Lung microvascular endothelial cell (primary cell): ENCODE measurements at regions not wholly inside any gene's neighbourhood (a gene's known extent, or its start where the extent isn't known, plus 50 kb on each side); places are given as distances from the start of the nearest gene placed in this dataset.
A peak's percentile ranks its signal among the peaks of the same experiment; 100 is the strongest.

Experiments
- DNase-seq, 2 donors: peaks; one replicate each; pipeline versions ENCODE4 v3.0.0 to v3.0.0-alpha.2; 2010; ENCODE audit warnings: low read depth in 2 of 2

DNA sequence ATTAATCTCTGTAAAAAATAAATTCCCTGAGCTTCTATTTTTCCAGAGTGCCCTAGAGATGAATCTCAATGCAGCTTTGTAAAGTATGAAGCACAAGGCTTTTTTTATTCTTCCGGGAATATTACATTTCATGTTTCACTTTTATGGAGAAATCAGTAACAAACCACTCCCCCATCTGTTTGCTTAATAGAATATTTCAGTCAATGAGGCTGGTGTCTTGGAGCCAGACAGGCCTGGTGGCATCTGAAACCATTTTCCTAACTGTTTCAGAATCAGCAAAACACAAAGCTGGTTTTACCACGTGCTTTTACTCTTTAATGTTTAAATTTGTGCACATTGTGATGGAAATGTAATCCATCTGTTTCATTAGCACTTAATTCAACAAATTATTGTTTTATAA is 400.8 kb upstream of the HSF2 start:
- DNase-seq: no peak

DNA sequence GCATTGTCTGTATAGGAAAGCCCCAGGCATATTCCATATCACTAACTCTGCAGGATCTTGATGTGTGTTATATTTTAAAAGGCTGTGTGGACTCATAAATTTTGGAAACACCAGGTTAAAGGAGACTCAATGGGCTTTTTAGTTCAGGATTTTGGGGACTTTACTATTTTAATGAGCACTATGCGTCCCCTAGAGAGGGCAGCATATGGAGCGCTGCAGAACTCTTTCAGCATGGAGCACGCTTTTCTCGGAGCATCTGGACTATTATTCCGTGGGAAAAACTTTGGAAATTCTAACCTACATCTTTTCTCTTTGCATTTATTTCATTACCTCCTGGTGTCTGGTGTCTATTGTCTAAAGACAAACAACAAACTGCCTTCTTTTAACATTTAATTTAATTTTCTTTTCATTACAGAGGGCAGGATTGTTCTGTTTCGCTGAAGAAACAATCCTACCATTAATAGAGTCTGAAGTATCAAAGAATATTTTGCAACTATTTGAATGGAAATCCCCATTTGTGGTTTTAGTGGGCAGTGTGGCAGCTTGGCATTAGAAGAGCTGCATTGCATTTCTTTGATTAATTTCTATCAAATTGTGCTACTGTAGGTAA is 399.9 kb upstream of the HSF2 start:
- DNase-seq: no peak

DNA sequence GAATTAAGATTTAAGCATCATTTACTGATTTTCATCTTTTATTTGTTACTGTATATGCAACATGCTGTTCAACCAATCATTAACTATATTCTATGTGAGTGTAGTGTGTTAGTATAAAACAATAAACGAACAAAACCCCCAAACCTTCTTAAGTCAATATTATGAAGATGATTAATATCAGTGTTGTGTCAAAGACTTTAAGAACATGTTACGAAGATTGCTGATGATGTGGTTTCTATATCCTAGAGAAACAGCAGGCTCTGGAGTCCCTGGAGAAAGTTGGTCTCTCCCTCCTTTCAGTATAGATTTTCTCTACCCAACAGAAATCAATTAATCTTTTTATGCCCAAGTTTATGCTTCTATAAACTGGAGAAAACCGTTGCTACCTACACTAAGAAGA is 393.8 kb upstream of the HSF2 start:
- no peak for DNase-seq

DNA sequence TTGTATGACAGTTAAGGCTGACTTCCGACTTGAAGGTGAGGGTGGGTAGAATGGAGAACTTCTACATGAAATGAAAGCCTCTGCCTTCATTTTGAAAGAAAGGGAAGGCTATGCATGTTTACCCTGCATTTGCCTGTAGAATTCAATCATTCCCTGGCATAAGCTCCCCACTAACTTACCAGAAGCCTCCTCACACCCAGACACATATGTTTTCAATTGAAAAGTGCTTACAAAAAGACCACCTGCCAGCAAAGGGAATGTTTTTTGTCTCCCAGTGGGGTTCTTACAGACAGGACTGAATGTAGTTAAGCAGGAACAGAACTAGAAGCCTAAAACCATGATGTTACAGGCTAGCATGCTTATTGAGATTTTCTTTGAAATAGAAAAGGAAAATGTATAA is 392.1 kb upstream of the HSF2 start:
- no peak for DNase-seq

DNA sequence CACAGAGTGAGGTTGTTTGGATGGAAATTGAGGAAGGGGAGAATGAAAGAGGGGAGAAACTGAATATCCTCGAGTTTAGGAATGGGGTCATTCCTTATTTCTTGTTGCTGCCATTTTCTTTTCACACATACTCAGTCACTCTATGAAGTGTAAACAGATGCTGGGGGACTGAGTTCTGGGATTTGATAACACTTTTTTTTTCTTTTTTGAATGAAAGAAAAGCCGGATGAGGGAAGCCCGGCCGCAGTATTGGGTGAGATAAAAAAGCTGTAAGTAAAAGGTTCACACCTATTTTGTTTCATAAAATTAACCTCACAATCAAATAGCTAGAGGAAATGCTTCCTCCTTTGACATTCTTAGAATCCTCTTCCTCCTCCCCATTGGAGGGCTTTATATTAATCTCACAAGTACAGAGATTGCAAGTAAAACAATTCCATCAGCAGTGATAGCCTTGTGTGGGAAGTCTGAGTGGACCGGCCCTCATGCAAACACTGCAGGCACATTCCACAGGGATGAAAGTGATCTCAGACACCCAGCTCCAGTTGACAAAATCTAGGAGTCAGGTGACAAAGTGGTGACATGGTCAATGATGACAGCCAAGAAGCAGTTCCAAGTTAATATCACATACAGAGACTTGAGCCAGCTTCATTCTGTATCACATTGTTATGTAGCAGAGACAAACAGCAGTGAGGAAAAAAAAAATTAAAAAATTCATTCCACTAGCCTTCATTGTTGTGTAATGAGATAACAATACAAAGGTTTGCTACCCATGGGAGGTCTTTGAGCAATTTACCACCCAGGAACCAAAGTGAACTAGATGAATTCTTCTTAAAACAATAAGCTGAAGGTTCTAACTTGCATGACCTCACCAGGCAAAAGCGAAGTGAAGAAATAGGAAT is 391.1 kb upstream of the HSF2 start:
- no peak for DNase-seq

DNA sequence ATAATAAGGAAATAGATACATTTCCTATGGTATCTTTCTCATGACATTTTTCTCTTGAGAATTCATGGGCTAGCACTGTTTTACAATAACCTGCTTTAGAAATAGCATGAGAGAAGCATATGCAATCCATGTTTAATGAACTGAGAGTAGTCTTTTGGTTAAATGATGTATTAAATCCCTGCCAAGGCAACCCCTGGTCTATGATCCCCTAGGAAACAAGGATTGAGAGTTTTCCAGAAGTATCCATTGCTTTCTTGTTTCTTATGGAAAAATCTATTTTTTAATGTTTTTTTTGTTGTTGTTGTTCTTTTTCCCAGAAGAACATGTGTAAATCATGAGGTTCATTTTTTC is 390.5 kb upstream of the HSF2 start:
- no peak for DNase-seq

DNA sequence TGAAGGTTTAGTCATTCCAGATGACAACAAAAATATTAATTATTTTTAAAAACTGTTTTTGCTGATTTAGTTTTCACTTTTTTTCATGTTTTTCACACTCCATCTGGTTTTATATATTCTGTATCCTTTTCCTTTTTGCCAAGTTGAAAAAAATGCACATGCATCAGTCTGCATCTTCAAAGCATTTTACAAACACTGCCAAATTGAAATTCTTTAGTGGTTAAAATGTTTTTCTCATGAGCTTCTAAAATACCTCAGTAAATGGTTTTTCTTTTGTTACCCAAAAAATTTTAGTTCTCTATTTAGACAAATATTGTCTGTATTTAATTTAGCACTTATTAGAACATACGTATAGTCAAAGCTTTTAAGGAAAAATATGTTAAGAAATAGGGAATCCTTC is 386.9 kb upstream of the HSF2 start:
- no peak for DNase-seq

DNA sequence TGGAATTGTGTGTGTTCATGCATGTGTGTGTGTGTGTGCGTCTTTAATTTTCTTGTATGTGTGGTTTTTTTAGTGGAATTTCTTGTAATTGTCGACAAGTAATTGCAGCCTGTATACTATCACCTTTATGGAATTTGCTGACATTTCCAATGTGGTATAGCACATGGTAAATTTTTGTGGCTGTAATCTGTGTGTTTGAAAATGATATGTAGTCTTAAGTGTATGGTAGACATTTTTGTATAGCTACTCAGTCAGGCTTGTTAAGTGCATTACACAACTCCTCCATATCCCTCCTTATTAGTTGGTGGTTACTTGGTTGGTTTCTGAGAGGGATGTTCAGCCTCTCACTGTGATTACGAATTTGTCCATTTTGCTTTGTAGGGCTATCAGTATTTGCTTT is 384.5 kb upstream of the HSF2 start:
- no peak for DNase-seq

DNA sequence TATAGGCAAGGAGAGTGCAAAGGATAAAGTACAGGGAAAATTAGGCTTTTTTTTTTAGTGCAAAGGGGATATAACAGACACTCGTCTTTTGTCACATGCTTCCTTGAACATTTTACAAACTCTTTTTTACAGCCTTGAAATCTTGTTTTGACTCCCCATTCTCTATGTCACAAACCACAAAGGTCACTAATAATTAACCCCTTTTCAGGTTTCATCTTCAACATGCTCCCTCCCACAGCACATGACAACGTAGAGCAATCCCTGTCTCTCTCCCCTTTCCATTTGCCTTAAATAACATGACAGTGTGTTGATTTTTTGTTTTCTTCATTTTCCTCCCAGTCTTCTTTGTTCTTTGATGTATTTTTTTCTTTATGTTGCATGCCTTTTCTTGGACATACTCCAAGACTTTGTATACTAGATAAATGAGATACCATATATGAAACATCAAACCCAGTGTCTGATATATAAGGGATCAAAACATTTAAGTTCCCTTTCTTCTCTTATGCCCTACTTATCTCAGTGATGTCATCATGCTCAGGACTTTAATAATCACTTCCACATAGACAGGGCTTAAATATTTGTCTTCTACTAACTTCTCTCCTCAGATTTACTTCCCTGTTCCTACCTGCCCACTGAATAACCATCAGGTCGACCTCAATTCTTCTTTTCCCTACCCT is 378.7 kb upstream of the HSF2 start:
- DNase-seq: no peak

DNA sequence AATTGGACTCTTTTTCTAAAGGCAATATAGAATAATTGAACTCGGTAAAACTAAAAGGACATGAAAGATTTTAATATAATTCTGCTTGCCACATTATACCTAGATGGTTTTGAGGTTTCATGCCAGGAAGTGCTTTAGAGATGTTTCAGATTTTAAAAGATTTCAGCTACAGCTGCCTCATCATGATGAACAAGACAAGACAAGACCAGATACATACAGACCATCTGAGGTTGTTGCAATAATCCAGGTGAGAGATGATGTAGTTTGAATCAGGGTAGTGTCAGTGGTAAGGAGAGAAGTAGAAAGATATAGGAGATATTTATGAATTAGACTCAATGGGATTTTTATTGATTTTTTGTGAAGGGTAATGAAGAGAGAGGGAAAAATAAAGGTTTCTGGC is 374.3 kb upstream of the HSF2 start:
- no peak for DNase-seq

DNA sequence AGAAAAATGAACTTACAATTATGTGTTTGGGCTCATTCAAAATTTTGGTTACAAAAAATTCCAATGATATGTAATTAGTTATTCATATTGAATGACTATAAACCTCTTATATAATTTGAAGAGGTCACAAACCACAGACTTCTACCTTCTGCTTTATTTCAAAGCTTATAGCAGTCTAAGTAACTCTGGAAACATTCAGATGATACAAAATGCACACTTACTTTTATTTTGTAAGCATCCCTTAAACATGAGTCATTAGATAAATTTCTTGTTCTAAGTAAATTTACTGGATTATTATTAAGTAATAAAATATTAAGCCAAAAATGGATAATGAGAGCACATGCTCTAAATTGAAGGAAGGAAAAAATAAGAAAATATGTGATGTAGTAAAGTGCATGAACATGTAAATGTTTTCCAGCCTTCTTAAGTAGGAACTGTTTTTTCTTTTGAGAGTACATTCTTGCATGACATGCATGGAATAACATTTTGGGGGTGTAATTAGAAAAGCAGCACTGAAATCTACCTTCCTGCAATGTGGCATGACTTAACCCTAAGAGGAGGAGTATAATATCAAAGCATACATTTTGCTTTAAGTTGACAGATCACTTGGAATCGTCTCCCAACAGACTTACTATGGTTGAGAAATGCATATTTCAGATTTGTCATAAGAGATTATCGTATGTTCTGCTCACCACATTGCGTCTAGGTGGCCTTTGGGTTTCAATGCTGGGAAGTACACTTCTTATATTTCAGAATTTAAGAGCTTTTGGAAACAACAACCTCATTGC is 372.7 kb upstream of the HSF2 start:
- DNase-seq: no peak

DNA sequence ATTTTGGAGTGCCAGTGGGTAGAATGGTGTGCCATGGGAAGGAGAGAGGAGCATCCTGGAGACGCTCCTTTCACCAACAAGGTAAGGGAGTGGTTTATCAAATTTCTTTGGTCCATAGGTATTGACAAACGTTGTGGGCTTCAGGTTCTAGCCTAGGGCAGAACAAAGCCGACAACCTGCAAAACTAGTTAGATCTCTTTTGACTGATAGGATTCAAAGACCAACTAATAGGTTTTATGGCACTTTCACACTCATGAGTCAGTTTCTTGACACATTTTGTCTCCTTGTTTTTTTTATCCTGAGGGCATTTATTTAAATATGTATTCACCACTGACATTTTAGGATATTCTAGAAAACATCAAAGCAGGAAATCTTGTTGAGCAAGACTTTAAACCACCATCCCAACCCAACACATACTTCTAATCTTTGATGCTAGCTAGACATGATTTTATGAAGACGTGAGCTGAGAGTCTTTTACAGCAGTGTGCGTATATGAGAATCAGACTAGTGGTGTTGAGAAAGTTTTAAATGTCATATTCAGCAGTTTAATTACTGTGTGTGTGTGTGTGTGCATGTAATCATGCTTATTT is 370.4 kb upstream of the HSF2 start:
- DNase-seq: no peak

DNA sequence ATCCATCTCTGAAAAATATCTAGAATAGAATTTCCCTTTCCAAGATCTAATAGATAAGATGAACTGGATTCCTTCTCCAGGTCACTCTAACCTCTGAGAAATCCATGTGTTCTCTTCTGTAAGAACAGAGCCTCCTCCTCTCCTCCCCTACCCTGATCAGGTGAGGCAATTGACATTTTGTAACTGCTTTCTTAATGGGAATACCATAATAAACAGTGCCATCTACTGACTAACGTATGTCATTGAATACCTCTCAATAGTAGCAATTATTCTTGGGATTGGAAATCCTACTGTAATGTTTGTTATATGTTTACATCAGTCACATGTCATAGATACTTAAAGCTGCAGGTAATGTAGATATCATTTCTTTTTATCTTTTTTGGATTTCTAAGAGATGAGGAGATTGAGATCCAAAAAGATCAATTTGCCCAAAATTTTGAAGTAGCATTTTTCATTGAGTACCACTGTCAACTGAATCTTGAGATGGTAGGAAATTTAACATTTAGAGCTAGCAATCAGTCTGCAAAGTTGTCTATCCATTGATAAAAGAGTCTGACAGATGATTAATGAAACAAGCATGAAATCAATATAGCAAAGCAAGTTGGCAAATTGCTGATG is 365.8 kb upstream of the HSF2 start:
- peak; percentile 56 to 79 for DNase-seq

DNA sequence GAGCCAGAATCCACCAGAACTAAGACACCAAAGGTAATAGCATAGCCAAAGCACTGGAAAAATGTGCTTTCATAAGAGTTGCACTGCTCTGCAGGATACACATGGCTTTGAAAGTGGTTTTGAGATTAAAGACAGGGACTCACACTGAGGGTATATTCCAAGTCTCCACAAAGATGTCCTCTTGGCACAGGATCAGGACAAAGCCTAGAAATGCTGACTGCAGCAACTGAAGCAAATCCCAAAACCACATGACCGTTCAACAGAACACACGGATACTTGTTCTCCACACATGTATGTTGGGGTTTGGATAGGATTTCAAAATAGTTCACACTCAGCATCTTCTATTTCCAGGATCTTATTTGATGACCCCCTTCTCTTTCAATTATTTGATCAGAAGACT is 364.3 kb upstream of the HSF2 start:
- no peak for DNase-seq

DNA sequence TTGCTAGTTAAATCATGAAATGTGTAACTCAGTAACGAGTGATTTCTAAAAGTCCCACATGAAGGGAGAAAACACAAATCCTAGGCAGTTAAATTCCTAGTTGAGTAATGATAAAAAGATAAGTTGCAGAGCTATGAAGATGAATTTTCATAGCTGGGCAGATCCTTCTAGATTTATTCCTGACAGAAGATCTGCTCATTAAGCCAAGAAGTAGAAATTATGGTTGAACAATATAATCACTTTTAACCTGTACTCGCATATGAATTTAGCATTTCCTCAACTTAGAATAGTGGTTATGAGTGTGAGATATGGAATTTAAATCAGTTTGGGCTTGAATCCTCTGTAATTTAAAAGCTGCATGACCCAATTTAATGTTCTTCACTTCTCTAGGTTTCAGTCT is 359.2 kb upstream of the HSF2 start:
- no peak for DNase-seq

DNA sequence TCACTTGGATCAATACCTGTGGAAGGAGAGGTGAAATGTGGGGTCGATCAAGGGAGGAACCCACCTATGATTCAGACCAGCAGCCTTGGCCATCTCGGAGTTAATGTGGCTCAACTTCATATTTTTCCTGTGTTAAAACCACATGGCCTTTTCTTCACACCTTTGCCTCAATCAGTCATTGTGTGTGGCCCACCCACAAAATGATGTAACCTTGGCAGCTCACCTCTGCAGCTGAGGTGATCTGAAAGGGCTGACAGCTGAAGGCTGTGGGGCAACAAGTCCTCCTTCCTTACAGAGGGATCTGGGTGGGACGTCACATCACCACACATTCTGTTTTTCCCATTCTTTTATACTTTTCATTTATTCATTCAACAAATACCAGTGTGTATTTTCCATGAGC is 357.1 kb upstream of the HSF2 start:
- no peak for DNase-seq

DNA sequence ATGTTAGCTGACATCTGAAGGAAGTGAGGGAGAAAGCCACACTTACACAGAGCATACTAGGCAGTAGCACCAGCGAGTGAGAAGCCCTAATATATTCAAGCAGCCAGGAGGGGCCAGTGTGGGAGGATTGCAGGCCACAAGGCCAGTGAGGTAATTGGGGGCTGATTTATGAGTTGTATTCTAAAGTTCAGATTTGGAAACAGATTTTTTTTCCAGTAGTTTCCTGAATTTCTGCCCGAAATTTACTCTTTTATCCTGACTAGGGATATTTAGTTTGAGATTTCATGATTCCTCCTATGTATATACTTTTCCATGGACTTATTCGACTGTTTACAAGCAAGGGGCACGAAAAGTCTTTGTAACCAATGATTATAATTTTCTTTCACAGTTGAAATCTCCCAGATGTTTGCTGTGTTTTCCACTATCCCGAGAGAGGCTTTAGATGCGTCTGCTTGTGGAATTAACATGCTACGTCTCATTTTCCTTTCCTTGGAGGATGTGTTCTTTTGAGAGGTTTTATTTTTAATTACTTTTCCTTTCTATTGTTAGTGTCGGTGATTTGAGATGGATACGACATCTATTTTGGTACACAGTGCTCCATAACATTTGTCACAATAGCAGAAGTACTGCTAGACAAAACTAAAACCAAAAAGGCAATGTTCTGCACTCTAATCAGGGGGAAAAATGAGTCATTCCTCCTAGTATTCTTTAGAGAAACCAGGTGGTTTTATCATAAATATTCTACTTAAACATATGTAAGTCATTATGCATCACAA is 356.3 kb upstream of the HSF2 start:
- no peak for DNase-seq

DNA sequence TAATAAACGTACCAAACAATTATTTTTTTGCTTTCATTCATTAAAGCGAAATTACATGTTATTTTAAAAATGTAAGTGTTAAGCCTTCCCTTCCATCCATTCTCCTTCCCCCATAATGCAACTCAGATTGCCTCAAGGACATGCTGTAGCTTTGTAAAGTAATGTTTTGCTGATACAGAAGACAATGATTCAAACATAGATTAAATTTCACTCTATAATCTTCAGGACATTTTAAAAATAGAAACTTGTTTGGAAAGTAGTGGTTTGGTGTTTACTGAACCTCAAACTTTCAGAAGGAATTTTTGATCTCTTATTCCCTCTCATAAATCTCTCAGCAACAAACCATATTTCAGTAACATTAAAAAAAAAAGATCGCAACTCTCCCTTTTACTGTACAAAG is 350.9 kb upstream of the HSF2 start:
- DNase-seq: no peak

DNA sequence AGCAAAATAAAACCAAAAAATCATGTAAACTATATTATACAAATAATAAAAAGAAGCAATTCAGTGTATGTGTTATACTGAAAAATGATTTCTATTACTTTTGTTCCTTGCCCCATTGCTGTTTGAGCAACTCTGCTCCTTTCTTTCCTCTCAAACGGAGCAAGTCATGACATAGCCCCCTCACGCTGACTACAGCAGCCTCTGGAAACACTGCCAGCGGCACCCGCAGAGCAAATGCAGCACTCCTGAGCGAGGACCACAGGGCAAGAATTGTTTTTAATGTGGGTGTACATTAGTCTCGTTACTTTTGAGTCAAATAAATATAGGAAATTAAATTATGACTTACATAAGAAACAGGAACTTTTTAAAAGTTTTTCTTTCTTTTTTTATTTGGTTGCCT is 350.1 kb upstream of the HSF2 start:
- DNase-seq: peak in 1 of 2 donors; percentile 3

DNA sequence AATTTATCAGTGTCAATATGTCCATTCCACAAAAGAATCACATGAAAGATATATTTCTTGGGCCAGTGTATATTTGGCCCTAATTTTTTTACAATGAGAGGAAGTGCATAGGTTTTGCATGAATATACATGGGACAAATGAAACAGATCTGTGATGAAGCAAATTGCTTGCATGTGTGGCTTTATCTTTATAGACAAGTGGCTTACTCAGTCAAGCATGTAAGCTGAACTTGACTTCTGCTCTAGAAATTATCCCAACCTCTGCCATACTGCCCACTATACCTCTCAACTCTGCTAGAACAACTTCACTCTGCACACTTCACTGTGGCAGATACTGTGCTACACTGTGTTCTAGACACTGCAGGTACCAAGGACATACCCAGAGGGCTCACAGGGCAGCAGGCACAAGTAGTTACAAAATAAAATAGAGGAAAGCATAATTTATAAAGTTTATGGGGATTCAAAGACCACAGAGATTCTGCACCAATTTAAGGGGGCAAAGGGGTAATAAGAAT is 349.2 kb upstream of the HSF2 start:
- DNase-seq: no peak
